ENCODE measurements at regions not wholly inside any gene's neighbourhood (a gene's known extent, or its start where the extent isn't known, plus 50 kb on each side); places are given as distances from the start of the nearest gene placed in this dataset.

DNA sequence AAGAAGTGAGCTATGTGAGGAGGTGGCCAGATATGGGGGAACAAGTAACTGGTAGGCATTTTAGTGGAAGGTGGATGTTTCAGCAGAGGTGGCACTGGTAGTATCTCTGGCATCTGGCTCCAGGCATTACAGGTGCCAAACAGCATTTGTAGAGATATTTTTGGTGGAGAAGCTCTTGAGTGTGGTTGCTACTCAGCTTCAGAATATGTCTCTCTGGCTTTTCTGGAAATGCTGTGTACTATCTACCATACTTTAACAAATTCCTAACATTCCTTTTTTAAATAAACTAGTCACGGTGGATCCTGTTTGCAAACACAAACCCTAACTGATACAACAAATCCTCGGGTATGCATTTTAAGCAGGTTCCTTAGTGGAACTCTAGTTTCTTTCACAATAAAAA lies 128.0 kb downstream of the BARX2 start:
- H3K9me3 ChIP-seq = no peaks in the 10 kb centered on the region
- no peak overlapping the region for H3K4me2 ChIP-seq
- H3K27ac ChIP-seq = no peak overlapping the region
- no peaks in the 10 kb centered on the region for H3K27me3 ChIP-seq
- no peaks in the 10 kb centered on the region for H3K4me1 ChIP-seq
- no peak for TF ChIP-seq Cebpa-rat (IDR thresholded peaks at IDR 0.05)
- no peaks in the 10 kb centered on the region for H3K36me3 ChIP-seq
- H4K20me1 ChIP-seq = no peaks in the 10 kb centered on the region
- no peak overlapping the region for H3K4me3 ChIP-seq
- H3K9ac ChIP-seq = no peak overlapping the region

DNA sequence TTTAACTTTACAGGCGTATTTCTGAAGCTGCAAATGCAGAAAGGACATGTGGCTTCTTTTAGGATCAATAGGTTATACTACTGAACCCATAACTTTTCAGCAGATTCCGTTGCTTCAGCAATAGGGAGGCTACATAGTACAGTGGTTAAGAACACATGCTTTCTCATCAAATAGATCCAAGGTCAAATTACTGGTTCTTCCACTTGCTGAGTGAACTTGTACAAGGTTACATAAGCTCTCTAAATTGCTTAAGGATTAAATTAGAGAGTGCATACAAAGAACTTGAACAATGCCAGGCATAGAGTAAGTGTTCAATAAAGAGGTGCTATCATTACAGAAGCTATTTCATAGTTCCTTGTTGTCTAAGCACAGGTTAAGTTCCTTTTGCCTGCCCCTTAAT lies 129.6 kb downstream of the BARX2 start:
- H3K4me2 ChIP-seq = no peak overlapping the region
- TF ChIP-seq Cebpa-rat (IDR thresholded peaks at IDR 0.05) = no peak

GRCh38 chr11:129508163-129508562 lies 132.5 kb downstream of the BARX2 start:
- no peaks in the 10 kb centered on the region for H3K4me1 ChIP-seq
- H3K4me2 ChIP-seq = no peak overlapping the region
- H4K20me1 ChIP-seq = no peaks in the 10 kb centered on the region
- no peaks in the 10 kb centered on the region for H3K9me3 ChIP-seq
- no peak for TF ChIP-seq Cebpa-rat (IDR thresholded peaks at IDR 0.05)
- H3K27me3 ChIP-seq = no peaks in the 10 kb centered on the region
- no peak overlapping the region for H3K4me3 ChIP-seq
- H3K36me3 ChIP-seq = no peaks in the 10 kb centered on the region
- no peak overlapping the region for H3K9ac ChIP-seq
- H3K27ac ChIP-seq = no peak overlapping the region

More for the DNA sequence above, 129.6 kb downstream of the BARX2 start:
- Histone ChIP-seq H4K20me1 (no peaks in the 10 kb centered on the region), H3K4me3 (no peak overlapping the region), H3K9me3 (no peaks in the 10 kb centered on the region), H3K27ac (no peak overlapping the region), H3K27me3 (no peaks in the 10 kb centered on the region), H3K4me1 (no peaks in the 10 kb centered on the region), H3K9ac (no peak overlapping the region), H3K36me3 (no peaks in the 10 kb centered on the region)

- no peaks in the 10 kb centered on the region for H3K27me3 ChIP-seq
- H3K4me2 ChIP-seq = no peak overlapping the region
- peaks cover 2% of the 10 kb centered on the region; the same call in 1 of the 2 replicates for H3K9me3 ChIP-seq
- H3K27ac ChIP-seq = no peak overlapping the region
- no peak overlapping the region for H3K9ac ChIP-seq
- no peaks in the 10 kb centered on the region for H4K20me1 ChIP-seq
- no peak for TF ChIP-seq Cebpa-rat (IDR thresholded peaks at IDR 0.05)
- no peaks in the 10 kb centered on the region for H3K36me3 ChIP-seq
- H3K4me3 ChIP-seq = no peak overlapping the region
- H3K4me1 ChIP-seq = no peaks in the 10 kb centered on the region
Observed at GRCh38 chr11:129528296-129528695, 152.6 kb downstream of the BARX2 start.

DNA sequence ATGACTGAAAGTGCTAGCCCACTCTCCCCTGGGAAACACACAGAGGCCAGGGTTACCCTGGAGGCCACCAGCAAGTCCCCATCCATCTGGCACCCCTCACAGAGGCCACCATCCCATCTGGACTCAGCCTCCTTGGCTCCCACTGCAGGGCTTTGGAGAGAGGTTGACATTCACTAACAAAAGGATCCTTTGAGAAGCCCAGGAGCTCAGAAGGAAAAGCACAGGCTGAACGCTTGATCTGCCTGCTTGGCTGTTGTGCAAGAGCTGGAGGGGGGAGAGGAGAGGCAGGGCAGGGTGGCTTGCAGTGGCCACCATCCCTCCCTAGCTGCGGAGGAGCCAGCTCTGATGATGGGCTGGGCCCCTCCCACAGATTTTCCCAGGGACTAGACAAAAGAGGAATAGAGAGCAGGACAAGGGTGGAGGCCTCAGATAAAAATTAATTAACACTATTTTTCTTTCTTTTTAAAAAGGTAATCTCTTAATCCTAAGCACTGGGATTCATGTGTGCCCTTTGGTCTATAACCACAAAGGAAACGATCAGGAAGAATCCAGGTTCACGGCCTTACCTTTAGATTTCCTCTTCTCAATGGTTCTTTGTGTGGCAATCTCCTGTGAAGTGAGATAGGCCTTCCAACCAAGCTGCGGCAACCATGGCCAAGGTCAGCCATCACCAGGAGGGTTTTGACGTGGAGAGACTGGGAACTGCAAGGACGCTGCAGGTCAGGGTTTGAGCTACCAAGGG lies 154.7 kb downstream of the BARX2 start:
- Histone ChIP-seq H3K9ac (no peak overlapping the region), H4K20me1 (no peaks in the 10 kb centered on the region), H3K27me3 (no peaks in the 10 kb centered on the region), H3K9me3 (peaks cover 10% of the 10 kb centered on the region), H3K4me3 (no peak overlapping the region), H3K4me2 (no peak overlapping the region), H3K36me3 (no peaks in the 10 kb centered on the region), H3K27ac (no peak overlapping the region), H3K4me1 (no peaks in the 10 kb centered on the region)
- TF ChIP-seq Cebpa-rat (IDR thresholded peaks at IDR 0.05) = no peak

DNA sequence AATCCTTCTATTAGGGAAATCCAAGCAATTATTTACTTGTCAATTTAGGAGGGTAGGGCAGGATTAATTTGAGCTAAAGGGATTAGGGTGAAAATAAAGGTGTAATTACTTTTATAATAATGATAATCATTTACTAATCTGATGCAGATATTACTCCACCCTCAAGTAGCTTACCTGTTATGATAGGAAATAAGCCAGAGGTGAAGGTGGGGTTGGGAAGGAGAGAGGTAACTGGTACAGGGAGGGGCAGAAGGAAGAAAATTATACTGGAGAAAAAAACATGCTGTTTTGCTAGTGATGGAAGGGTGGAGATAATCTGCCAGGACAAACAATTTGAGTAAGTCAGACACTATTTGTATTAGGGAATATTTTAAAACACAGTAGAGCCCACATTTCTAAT lies 157.7 kb downstream of the BARX2 start:
- Histone ChIP-seq H3K4me1 (no peaks in the 10 kb centered on the region), H3K9me3 (peaks cover 36% of the 10 kb centered on the region), H3K9ac (no peak overlapping the region), H3K4me2 (no peak overlapping the region), H3K27me3 (no peaks in the 10 kb centered on the region), H3K36me3 (no peaks in the 10 kb centered on the region), H4K20me1 (no peaks in the 10 kb centered on the region), H3K4me3 (no peak overlapping the region), H3K27ac (no peak overlapping the region)
- no peak for TF ChIP-seq Cebpa-rat (IDR thresholded peaks at IDR 0.05)

- TF ChIP-seq Cebpa-rat (IDR thresholded peaks at IDR 0.05) = no peak
- Histone ChIP-seq H3K9me3 (peaks cover 65% of the 10 kb centered on the region), H4K20me1 (no peaks in the 10 kb centered on the region), H3K9ac (no peak overlapping the region), H3K27ac (no peak overlapping the region), H3K4me2 (no peak overlapping the region), H3K27me3 (no peaks in the 10 kb centered on the region), H3K36me3 (no peaks in the 10 kb centered on the region), H3K4me1 (no peaks in the 10 kb centered on the region), H3K4me3 (no peak overlapping the region)
Observed at GRCh38 chr11:129536338-129536737, 160.7 kb downstream of the BARX2 start.

- peaks cover 70% of the 10 kb centered on the region for H3K9me3 ChIP-seq
- H3K9ac ChIP-seq = no peak overlapping the region
- no peak overlapping the region for H3K4me2 ChIP-seq
- H4K20me1 ChIP-seq = no peaks in the 10 kb centered on the region
- H3K4me1 ChIP-seq = no peaks in the 10 kb centered on the region
- no peaks in the 10 kb centered on the region for H3K27me3 ChIP-seq
- H3K27ac ChIP-seq = no peak overlapping the region
- H3K36me3 ChIP-seq = no peaks in the 10 kb centered on the region
- no peak overlapping the region for H3K4me3 ChIP-seq
- TF ChIP-seq Cebpa-rat (IDR thresholded peaks at IDR 0.05) = no peak
Observed at GRCh38 chr11:129538323-129538722, 162.7 kb downstream of the BARX2 start.

- H3K4me1 ChIP-seq = no peaks in the 10 kb centered on the region
- no peak for TF ChIP-seq Cebpa-rat (IDR thresholded peaks at IDR 0.05)
- no peaks in the 10 kb centered on the region for H3K36me3 ChIP-seq
- H3K9ac ChIP-seq = no peak overlapping the region
- H3K4me2 ChIP-seq = no peak overlapping the region
- no peaks in the 10 kb centered on the region for H3K27me3 ChIP-seq
- H3K27ac ChIP-seq = no peak overlapping the region
- H3K4me3 ChIP-seq = no peak overlapping the region
- no peaks in the 10 kb centered on the region for H4K20me1 ChIP-seq
- peaks cover 41% of the 10 kb centered on the region for H3K9me3 ChIP-seq
Observed at GRCh38 chr11:129543515-129544290, 168.1 kb downstream of the BARX2 start.

- H3K9ac ChIP-seq = no peak overlapping the region
- no peak overlapping the region for H3K27ac ChIP-seq
- TF ChIP-seq Cebpa-rat (IDR thresholded peaks at IDR 0.05) = no peak
Observed at GRCh38 chr11:129544691-129545090, 169.0 kb downstream of the BARX2 start.

More at GRCh38 chr11:129544691-129545090, 169.0 kb downstream of the BARX2 start:
- H3K9me3 ChIP-seq = peaks cover 41% of the 10 kb centered on the region
- no peaks in the 10 kb centered on the region for H4K20me1 ChIP-seq
- H3K4me3 ChIP-seq = no peak overlapping the region
- no peak overlapping the region for H3K4me2 ChIP-seq
- H3K4me1 ChIP-seq = no peaks in the 10 kb centered on the region
- no peaks in the 10 kb centered on the region for H3K27me3 ChIP-seq
- no peaks in the 10 kb centered on the region for H3K36me3 ChIP-seq
